Tibial nerve (tissue), 3 donors: ENCODE measurements at regions not wholly inside any gene's neighbourhood (a gene's known extent, or its start where the extent isn't known, plus 50 kb on each side); places are given as distances from the start of the nearest gene placed in this dataset.

Experiments used
- POLR2A ChIP-seq, 2 donors: fragments of 450-650 bp; IDR thresholded peaks; one replicate each; pipeline ENCODE4 v1.6.1; 2017; ENCODE audit warnings: antibody characterized with exemption in 2 of 2, mild to moderate bottlenecking in 2 of 2, moderate library complexity in 2 of 2
- TF ChIP-seq, protein P1 (sequence below), 5 experiments: fragments of 200-600 bp in 3 of 5; fragments of 450-650 bp in 2 of 5; sonication (generic) in 3 of 5; IDR thresholded peaks; one replicate each; pipeline ENCODE4 v1.5.1; 2016 to 2019; ENCODE audit warnings: antibody characterized with exemption in 5 of 5, mild to moderate bottlenecking in 3 of 5, moderate library complexity in 2 of 5

DNA sequence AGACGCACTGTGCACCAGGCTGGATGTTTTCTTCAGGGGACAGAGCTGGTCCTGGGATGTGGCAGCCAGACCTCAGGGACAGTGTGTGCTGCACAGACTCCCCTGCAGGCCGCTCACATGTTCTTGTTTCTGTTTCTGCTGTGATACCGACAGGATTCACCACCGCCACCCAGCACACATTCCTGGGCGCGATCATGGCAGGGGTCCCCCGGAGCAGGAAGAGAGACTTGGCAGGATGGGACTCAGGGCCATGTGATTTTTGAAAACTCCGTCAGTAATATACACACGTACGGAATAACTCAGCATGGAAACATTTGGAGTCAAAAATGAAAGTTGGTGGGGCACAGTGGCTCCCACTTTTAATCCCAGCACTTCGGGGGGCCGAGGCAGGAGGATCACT, 79.0 kb downstream of the HAPSTR1 start:
- no peak for TF ChIP-seq POLR2A (IDR thresholded peaks at IDR 0.05)
- TF ChIP-seq, protein P1, sequence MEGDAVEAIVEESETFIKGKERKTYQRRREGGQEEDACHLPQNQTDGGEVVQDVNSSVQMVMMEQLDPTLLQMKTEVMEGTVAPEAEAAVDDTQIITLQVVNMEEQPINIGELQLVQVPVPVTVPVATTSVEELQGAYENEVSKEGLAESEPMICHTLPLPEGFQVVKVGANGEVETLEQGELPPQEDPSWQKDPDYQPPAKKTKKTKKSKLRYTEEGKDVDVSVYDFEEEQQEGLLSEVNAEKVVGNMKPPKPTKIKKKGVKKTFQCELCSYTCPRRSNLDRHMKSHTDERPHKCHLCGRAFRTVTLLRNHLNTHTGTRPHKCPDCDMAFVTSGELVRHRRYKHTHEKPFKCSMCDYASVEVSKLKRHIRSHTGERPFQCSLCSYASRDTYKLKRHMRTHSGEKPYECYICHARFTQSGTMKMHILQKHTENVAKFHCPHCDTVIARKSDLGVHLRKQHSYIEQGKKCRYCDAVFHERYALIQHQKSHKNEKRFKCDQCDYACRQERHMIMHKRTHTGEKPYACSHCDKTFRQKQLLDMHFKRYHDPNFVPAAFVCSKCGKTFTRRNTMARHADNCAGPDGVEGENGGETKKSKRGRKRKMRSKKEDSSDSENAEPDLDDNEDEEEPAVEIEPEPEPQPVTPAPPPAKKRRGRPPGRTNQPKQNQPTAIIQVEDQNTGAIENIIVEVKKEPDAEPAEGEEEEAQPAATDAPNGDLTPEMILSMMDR (IDR thresholded peaks at IDR 0.05), result no peak
